Left ventricle myocardium inferior (tissue), 1 donor: ENCODE measurements at regions not wholly inside any gene's neighbourhood (a gene's known extent, or its start where the extent isn't known, plus 50 kb on each side); places are given as distances from the start of the nearest gene placed in this dataset.

Experiments used
- DNase-seq: peaks from one replicate; pipeline ENCODE4 v3.0.0-alpha.2; 2020
- H3K27ac ChIP-seq: fragments of 200-600 bp; replicated peaks from 2 replicates; pipeline ENCODE4 v1.8.0; 2021
- H3K27me3 ChIP-seq: fragments of 200-600 bp; 2 replicates; pipeline ENCODE4 v1.8.0; 2021; ENCODE audit warnings: low read depth
- H3K36me3 ChIP-seq: fragments of 200-600 bp; 2 replicates; pipeline ENCODE4 v1.8.0; 2021
- H3K4me1 ChIP-seq: fragments of 200-600 bp; 2 replicates; pipeline ENCODE4 v1.8.0; 2021
- H3K4me3 ChIP-seq: fragments of 200-600 bp; 2 replicates; pipeline ENCODE4 v1.8.0; 2021; ENCODE audit warnings: mild to moderate bottlenecking, moderate library complexity
- H3K9me3 ChIP-seq: fragments of 200-600 bp; replicated peaks from 2 replicates; pipeline ENCODE4 v1.8.0; 2021
- intact Hi-C: fragments of 100-400 bp; cut with micrococcal nuclease; formaldehyde crosslinking; loops from one replicate; pipeline ENCODE4 v1.11.0; 2022
- TF ChIP-seq, protein P1 (sequence below): fragments of 200-600 bp; IDR thresholded peaks from 2 replicates; pipeline ENCODE4 v1.8.0; 2021; ENCODE audit warnings: antibody characterized with exemption, mild to moderate bottlenecking, borderline replicate concordance
- donor health status: DM: no; HTN: yes; CAD: no; lungs with severe emphysema.

DNA sequence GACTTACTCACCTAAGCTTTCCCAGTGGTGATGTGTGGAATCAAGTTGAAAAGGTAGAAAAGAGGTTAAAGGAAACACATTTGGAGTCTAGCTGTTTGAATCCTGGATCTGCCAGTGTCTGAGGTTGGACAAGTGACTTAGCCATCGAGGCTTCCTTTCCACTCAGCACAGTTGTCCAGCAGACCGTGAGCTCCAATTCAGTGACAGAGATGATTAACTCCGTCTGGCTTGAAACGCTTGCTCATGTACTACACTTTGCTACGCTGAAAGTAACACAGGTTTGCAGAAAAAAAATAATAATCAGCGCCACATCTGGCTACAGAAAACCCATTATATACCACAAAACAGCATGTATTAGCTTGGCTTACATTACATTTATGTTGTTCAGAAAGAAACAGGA lies 364.9 kb upstream of the MCTP2 start:
- H3K27me3 ChIP-seq: no peaks in the 10 kb centered on the region
- peaks cover 4% of the 10 kb centered on the region for H3K9me3 ChIP-seq
- H3K27ac ChIP-seq: peak overlapping the region; percentile 64
- no peaks in the 10 kb centered on the region for H3K4me1 ChIP-seq
- H3K36me3 ChIP-seq: no peaks in the 10 kb centered on the region
- no peak overlapping the region for H3K4me3 ChIP-seq
- no peak for DNase-seq
- TF ChIP-seq, protein P1, sequence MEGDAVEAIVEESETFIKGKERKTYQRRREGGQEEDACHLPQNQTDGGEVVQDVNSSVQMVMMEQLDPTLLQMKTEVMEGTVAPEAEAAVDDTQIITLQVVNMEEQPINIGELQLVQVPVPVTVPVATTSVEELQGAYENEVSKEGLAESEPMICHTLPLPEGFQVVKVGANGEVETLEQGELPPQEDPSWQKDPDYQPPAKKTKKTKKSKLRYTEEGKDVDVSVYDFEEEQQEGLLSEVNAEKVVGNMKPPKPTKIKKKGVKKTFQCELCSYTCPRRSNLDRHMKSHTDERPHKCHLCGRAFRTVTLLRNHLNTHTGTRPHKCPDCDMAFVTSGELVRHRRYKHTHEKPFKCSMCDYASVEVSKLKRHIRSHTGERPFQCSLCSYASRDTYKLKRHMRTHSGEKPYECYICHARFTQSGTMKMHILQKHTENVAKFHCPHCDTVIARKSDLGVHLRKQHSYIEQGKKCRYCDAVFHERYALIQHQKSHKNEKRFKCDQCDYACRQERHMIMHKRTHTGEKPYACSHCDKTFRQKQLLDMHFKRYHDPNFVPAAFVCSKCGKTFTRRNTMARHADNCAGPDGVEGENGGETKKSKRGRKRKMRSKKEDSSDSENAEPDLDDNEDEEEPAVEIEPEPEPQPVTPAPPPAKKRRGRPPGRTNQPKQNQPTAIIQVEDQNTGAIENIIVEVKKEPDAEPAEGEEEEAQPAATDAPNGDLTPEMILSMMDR: no peak
- intact Hi-C loops: no loop called here

GRCh38 chr15:93865586-93865985 lies 365.8 kb upstream of the MCTP2 start:
- Histone ChIP-seq H3K4me1 (no peaks in the 10 kb centered on the region), H3K9me3 (peaks cover 4% of the 10 kb centered on the region), H3K27me3 (no peaks in the 10 kb centered on the region), H3K4me3 (no peak overlapping the region), H3K27ac (peak overlapping the region; percentile 64), H3K36me3 (no peaks in the 10 kb centered on the region)
- no peak for DNase-seq
- intact Hi-C loops: no loop called here
- TF ChIP-seq, protein P1: no peak

- intact Hi-C loops: no loop called here
- H3K27ac ChIP-seq: peak overlapping the region; percentile 56
- no peaks in the 10 kb centered on the region for H3K9me3 ChIP-seq
- no peak for DNase-seq
- H3K4me1 ChIP-seq: no peaks in the 10 kb centered on the region
- no peaks in the 10 kb centered on the region for H3K36me3 ChIP-seq
- TF ChIP-seq, protein P1: no peak
- H3K4me3 ChIP-seq: no peak overlapping the region
- no peaks in the 10 kb centered on the region for H3K27me3 ChIP-seq
Observed at GRCh38 chr15:93862791-93863190, 368.6 kb upstream of the MCTP2 start.

DNA sequence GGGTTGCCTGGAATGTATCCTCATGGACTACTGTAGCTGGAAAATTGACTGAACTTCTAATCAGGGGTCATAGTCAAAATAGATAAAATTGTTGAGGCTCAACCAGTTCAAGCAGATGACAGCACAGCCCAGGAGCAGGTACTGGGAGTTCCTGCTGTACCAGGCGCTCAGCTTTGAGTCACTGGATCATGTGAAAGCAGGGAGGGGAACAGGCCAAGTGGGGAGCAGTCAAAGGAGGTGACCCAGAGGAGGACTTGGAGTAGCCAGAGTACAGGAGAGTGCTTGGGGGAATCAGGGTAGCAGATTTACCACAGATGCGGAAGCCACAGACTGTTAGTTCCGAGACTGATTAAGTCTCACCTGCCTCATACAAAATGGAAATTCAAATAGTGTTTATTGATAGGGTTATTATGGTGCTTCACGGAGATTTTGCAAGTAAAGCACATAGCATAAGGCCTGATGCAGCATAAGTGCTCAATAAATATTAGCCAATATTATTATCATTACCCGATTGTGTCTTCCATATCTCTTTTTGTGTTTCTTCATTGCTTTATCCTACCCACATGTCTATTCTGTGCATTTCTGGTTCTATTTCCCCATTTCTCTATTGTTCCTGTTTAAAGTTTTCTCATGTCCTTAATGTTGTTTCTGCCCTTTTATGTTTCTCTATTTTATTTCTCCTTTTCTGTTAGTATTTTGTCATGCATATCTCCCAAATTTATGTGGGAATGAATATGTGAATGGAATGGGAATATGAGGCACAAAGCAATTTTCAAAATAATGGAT lies 369.2 kb upstream of the MCTP2 start:
- no peak overlapping the region for H3K4me3 ChIP-seq
- H3K27me3 ChIP-seq: no peaks in the 10 kb centered on the region
- no peaks in the 10 kb centered on the region for H3K4me1 ChIP-seq
- intact Hi-C loops: no loop called here
- no peaks in the 10 kb centered on the region for H3K9me3 ChIP-seq
- DNase-seq: no peak
- H3K27ac ChIP-seq: peak overlapping the region; percentile 56
- TF ChIP-seq, protein P1: no peak
- no peaks in the 10 kb centered on the region for H3K36me3 ChIP-seq

DNA sequence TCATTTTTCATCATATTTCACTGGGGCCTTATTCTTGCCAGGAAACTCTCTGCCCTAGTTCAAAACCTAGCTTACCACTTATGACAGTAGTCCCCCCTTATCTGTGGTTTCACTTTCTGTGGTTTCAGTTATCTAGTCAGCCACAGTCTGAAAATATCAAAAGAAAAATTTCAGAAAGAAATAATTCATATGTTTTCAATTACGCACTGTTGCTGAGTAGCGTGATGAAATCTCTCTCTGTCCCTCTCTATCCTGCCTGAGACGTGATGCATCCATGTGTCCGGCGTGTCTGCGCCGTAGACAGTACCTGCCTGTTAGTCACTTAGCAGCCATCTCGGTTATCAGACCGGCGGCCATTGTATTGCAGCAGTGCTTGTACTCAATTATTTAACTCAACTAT lies 369.9 kb upstream of the MCTP2 start:
- DNase-seq: no peak
- intact Hi-C loops: no loop called here
- Histone ChIP-seq H3K36me3 (no peaks in the 10 kb centered on the region), H3K27ac (peak overlapping the region; percentile 56), H3K4me3 (no peak overlapping the region), H3K4me1 (no peaks in the 10 kb centered on the region), H3K9me3 (no peaks in the 10 kb centered on the region), H3K27me3 (no peaks in the 10 kb centered on the region)
- TF ChIP-seq, protein P1: no peak
